Ectodermal cell (in vitro differentiated cells): ENCODE measurements at regions not wholly inside any gene's neighbourhood (a gene's known extent, or its start where the extent isn't known, plus 50 kb on each side); places are given as distances from the start of the nearest gene placed in this dataset.

Experiments
- H3K27ac ChIP-seq: 2 replicates; pipeline ENCODE4 v1.7.0; 2013; ENCODE audit warnings: mild to moderate bottlenecking, low read depth, low read length; ENCODE audit not compliant: insufficient read depth, poor library complexity, severe bottlenecking
- H3K27me3 ChIP-seq: 2 replicates; pipeline ENCODE4 v1.7.0; 2013; ENCODE audit warnings: mild to moderate bottlenecking, low read length; ENCODE audit not compliant: insufficient read depth, control insufficient read depth, poor library complexity, severe bottlenecking
- H3K36me3 ChIP-seq: one replicate; pipeline ENCODE4 v1.7.0; 2013; ENCODE audit warnings: low read length; ENCODE audit not compliant: control insufficient read depth, insufficient read depth
- H3K4me1 ChIP-seq: one replicate; pipeline ENCODE4 v1.7.0; 2013; ENCODE audit warnings: low read length; ENCODE audit not compliant: control insufficient read depth, insufficient read depth
- H3K4me3 ChIP-seq: 2 replicates; pipeline ENCODE4 v1.7.0; 2013; ENCODE audit warnings: low read depth, low read length, control low read depth; ENCODE audit not compliant: insufficient read depth
- H3K9me3 ChIP-seq: 2 replicates; pipeline ENCODE4 v1.7.0; 2013; ENCODE audit warnings: mild to moderate bottlenecking, low read length, moderate library complexity; ENCODE audit not compliant: control insufficient read depth
- WGBS, 2 experiments: methylation state at CpG; one replicate each; pipeline ENCODE4 v1.1.7; 2013; ENCODE audit warnings: missing lambda C conversion rate in 2 of 2; 5-methylcytosine and 5-hydroxymethylcytosine counted together

DNA sequence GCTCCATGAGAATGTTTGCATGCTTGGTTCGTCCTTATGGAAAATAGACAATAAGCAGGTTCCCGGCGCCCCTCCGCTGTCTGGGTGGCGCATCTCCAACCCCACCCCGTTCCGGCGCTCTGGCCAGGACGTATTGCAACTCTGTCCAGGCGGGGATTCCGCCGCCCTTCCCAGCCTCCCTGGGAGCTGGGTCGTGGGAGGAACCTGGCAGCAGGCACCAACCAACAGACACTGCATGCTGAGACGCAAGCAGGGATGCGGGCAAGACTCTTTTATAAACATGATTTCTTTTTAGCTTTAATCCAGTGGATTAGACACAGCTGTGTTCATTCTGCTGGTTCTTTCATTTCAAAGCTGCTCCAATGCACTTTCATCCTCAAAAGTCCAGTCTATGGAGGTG is 240.2 kb downstream of the SH3BP4 start:
- 92 to 93% methylated on average over 15 of the region's 15 CpGs for WGBS, 2 experiments
- Histone ChIP-seq H3K4me3 (no peak overlapping the region), H3K9me3 (no peaks in the 10 kb centered on the region), H3K4me1 (no peaks in the 10 kb centered on the region), H3K27me3 (no peaks in the 10 kb centered on the region), H3K36me3 (no peaks in the 10 kb centered on the region), H3K27ac (no peak overlapping the region)

- Histone ChIP-seq H3K4me1 (no peaks in the 10 kb centered on the region), H3K4me3 (no peak overlapping the region), H3K27me3 (no peaks in the 10 kb centered on the region), H3K9me3 (no peaks in the 10 kb centered on the region), H3K27ac (no peak overlapping the region), H3K36me3 (no peaks in the 10 kb centered on the region)
- 96 to 100% methylated on average over 2 of the region's 2 CpGs for WGBS, 2 experiments
Measured at GRCh38 chr2:235194351-235194750, 242.5 kb downstream of the SH3BP4 start.

DNA sequence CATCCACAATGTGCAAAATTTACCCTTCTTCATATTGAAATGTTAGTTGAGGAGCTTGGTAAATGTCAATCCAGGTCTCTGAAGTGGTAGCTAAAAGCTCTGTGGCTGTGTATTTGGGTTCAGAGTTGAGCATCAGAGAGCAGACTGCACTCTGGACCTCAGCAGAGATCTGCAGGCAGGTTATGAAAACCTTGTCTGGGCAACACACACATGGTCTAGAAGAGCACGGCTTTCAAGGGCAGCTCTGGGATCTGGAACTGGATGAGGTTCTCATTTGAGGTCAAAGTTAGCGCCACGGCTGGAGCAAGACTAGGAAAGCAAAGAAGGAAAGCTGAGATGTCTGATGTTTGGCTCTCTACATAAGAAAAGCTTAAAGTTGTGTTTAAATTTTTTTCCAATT is 243.0 kb downstream of the SH3BP4 start:
- no peaks in the 10 kb centered on the region for H3K9me3 ChIP-seq
- H3K27me3 ChIP-seq = no peaks in the 10 kb centered on the region
- 91 to 94% methylated on average over 3 of the region's 3 CpGs for WGBS, 2 experiments
- H3K4me3 ChIP-seq = no peak overlapping the region
- no peak overlapping the region for H3K27ac ChIP-seq
- no peaks in the 10 kb centered on the region for H3K36me3 ChIP-seq
- no peaks in the 10 kb centered on the region for H3K4me1 ChIP-seq

- H3K27ac ChIP-seq = no peak overlapping the region
- H3K36me3 ChIP-seq = no peaks in the 10 kb centered on the region
- H3K4me3 ChIP-seq = no peak overlapping the region
- no peaks in the 10 kb centered on the region for H3K9me3 ChIP-seq
- H3K27me3 ChIP-seq = no peaks in the 10 kb centered on the region
- H3K4me1 ChIP-seq = peaks cover 7% of the 10 kb centered on the region
- 95 to 98% methylated on average over 5 of the region's 5 CpGs for WGBS, 2 experiments
Measured at GRCh38 chr2:235195921-235196320, 244.1 kb downstream of the SH3BP4 start.

GRCh38 chr2:235199128-235199527 is 247.3 kb downstream of the SH3BP4 start:
- no peaks in the 10 kb centered on the region for H3K27me3 ChIP-seq
- H3K9me3 ChIP-seq = no peaks in the 10 kb centered on the region
- WGBS, 2 experiments = 94 to 95% methylated on average over 9 of the region's 9 CpGs
- no peak overlapping the region for H3K27ac ChIP-seq
- peaks cover 15% of the 10 kb centered on the region for H3K4me1 ChIP-seq
- no peak overlapping the region for H3K4me3 ChIP-seq
- no peaks in the 10 kb centered on the region for H3K36me3 ChIP-seq

DNA sequence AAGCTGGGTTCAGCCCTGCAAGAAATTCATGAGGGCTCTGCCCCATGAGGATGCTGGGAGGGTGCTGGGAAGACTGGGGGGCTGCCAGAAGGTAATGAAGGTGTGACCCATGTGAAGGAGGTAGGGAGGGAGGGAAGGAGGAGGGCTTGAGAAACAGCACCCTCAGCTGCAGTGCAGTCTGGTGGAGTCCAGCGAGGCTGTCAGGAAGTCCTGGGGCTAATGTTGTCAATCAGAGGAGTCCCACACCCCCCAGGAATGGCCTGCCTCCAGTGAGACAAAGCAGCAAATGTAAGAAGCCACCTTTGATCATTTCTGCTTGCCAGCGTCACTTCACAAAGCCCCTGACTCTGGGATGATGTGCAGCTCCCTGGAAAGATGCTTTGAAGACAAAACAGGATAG is 248.4 kb downstream of the SH3BP4 start:
- Histone ChIP-seq H3K27me3 (no peaks in the 10 kb centered on the region), H3K4me1 (peaks cover 15% of the 10 kb centered on the region), H3K4me3 (no peak overlapping the region), H3K9me3 (no peaks in the 10 kb centered on the region), H3K36me3 (no peaks in the 10 kb centered on the region), H3K27ac (no peak overlapping the region)
- WGBS, 2 experiments = 43 to 60% methylated on average over 2 of the region's 2 CpGs

DNA sequence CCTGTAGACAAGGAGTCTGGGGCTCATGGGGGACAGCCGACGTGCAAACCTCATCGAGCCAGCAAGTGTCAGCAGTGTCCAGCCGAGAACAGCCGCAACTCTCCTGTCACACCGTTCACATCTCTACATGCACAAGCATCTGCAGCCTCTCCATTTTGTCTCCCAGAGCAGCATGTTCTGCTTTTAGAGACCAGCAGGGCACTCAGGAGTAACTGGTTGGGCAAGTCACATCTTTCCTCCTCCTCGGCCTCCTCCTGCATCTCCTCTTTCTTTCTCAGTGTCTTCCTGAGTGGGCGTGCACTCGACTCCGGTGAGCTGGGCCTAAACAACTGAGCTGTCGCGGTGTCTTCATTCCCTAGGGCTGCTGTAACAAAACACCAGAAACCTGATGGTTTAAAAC is 249.9 kb downstream of the SH3BP4 start:
- H3K27me3 ChIP-seq = no peaks in the 10 kb centered on the region

GRCh38 chr2:235204948-235205347 is 253.1 kb downstream of the SH3BP4 start:
- no peaks in the 10 kb centered on the region for H3K36me3 ChIP-seq
- peaks cover 15% of the 10 kb centered on the region for H3K4me1 ChIP-seq
- no peak overlapping the region for H3K27ac ChIP-seq
- WGBS, 2 experiments = 95 to 97% methylated on average over 5 of the region's 5 CpGs
- no peak overlapping the region for H3K4me3 ChIP-seq
- H3K9me3 ChIP-seq = no peaks in the 10 kb centered on the region
- no peaks in the 10 kb centered on the region for H3K27me3 ChIP-seq

More for the DNA sequence above, 249.9 kb downstream of the SH3BP4 start:
- peaks cover 15% of the 10 kb centered on the region for H3K4me1 ChIP-seq
- no peak overlapping the region for H3K4me3 ChIP-seq
- 86 to 87% methylated on average over 12 of the region's 12 CpGs for WGBS, 2 experiments
- no peaks in the 10 kb centered on the region for H3K36me3 ChIP-seq
- no peaks in the 10 kb centered on the region for H3K9me3 ChIP-seq
- no peak overlapping the region for H3K27ac ChIP-seq

DNA sequence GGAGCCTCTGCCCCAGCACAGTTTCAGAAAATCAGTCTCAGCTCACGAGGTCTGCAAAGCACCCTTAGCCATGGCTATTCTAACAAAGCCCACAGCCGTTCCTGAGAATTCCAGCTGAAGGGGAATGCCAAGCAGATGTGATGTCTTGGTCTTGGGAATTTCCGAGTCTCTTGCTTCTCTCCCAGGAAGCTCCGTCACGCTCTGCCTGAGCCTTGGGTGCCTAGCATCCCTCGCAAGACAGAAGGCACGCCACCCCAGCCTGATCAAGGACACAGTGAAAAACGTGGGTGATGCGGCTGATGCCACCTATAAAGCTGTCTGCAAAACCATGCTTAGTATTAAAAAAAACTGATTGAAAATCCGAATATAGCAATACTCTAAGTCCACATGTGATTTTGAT is 254.6 kb downstream of the SH3BP4 start:
- Histone ChIP-seq H3K4me3 (no peak overlapping the region), H3K9me3 (no peaks in the 10 kb centered on the region), H3K27ac (no peak overlapping the region), H3K27me3 (no peaks in the 10 kb centered on the region), H3K36me3 (no peaks in the 10 kb centered on the region), H3K4me1 (peaks cover 8% of the 10 kb centered on the region)
- 84 to 86% methylated on average over 10 of the region's 10 CpGs for WGBS, 2 experiments

DNA sequence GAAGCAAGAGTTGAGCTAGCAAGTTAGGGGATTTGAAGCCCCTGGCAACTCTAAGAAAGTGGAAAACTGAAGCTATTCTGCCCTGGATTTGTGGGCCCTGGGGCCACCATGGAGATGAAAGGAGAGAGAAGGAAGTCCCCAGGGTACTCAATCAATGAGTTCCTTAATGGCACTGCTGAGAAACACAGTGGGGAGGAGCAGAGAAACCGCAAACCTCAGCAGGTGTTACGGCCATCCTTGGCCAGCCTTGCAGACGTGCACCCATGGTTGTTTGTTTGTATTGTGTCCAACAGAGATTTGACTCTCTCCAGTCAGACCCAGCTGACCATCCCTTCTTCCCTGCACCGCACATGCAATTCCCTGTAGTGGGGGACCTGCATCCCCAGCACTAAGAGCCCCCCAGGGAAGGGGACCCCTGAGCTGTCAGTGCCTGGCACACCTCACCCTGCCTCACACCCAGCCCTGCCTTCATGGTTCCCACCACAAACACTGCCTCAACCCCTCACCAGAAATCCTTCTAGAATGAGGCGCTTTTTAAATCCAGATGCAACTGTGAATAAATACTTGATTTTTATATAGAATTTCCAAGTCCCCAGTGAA is 255.3 kb downstream of the SH3BP4 start:
- Histone ChIP-seq H3K4me3 (no peak overlapping the region), H3K27ac (no peak overlapping the region), H3K27me3 (no peaks in the 10 kb centered on the region), H3K9me3 (no peaks in the 10 kb centered on the region), H3K36me3 (no peaks in the 10 kb centered on the region), H3K4me1 (peaks cover 3% of the 10 kb centered on the region)
- WGBS, 2 experiments = 31 to 44% methylated on average over 4 to 5 of the region's 5 CpGs

GRCh38 chr2:235211056-235211455 is 259.2 kb downstream of the SH3BP4 start:
- H3K4me1 ChIP-seq = no peaks in the 10 kb centered on the region
- H3K4me3 ChIP-seq = no peak overlapping the region
- no peak overlapping the region for H3K27ac ChIP-seq
- no peaks in the 10 kb centered on the region for H3K9me3 ChIP-seq
- H3K27me3 ChIP-seq = no peaks in the 10 kb centered on the region
- no peaks in the 10 kb centered on the region for H3K36me3 ChIP-seq
- no CpG with 5 or more reads among the region's 2 CpGs for WGBS, 2 experiments
